Fibroblast of lung (primary cell): ENCODE measurements at regions not wholly inside any gene's neighbourhood (a gene's known extent, or its start where the extent isn't known, plus 50 kb on each side); places are given as distances from the start of the nearest gene placed in this dataset.

Source experiments
- DNase-seq, 2 donors: peaks; one replicate each; pipeline versions ENCODE4 v3.0.0 to v3.0.0-alpha.2; 2010; ENCODE audit warnings: low read depth in 2 of 2
- H2AFZ ChIP-seq: 2 replicates; pipeline ENCODE4 v1.5.1; 2012; ENCODE audit warnings: low read length, control low read depth, inconsistent platforms
- H3K27ac ChIP-seq: 2 replicates; pipeline ENCODE4 v1.5.1; 2011; ENCODE audit warnings: low read length, control low read depth; ENCODE audit not compliant: insufficient read depth
- H3K27me3 ChIP-seq: 2 replicates; pipeline ENCODE4 v1.5.1; 2011; ENCODE audit warnings: mild to moderate bottlenecking, low read length; ENCODE audit not compliant: control insufficient read depth, insufficient read depth
- H3K36me3 ChIP-seq: 2 replicates; pipeline ENCODE4 v1.5.1; 2011; ENCODE audit warnings: low read length; ENCODE audit not compliant: control insufficient read depth, insufficient read depth
- H3K4me1 ChIP-seq: 2 replicates; pipeline ENCODE4 v1.5.1; 2011; ENCODE audit warnings: low read length; ENCODE audit not compliant: control insufficient read depth, insufficient read depth; ENCODE audit errors: extremely low read depth
- H3K4me2 ChIP-seq: 2 replicates; pipeline ENCODE4 v1.5.1; 2011; ENCODE audit warnings: low read length, control low read depth; ENCODE audit not compliant: insufficient read depth; ENCODE audit errors: extremely low read depth
- H3K4me3 ChIP-seq, 4 experiments: fragments of 200-600 bp in 1 of 4; sonication (generic) in 1 of 4; replicated peaks in 1 of 4; 2 replicates each; pipeline ENCODE4 v1.5.1; 2011 to 2016; ENCODE audit warnings: low read length in 4 of 4, low read depth in 3 of 4, mild to moderate bottlenecking in 3 of 4, control low read depth in 2 of 4, inconsistent platforms in 1 of 4, mixed read lengths in 1 of 4; ENCODE audit not compliant: insufficient read depth in 1 of 4; ENCODE audit errors: control extremely low read depth in 1 of 4
- H3K79me2 ChIP-seq: 2 replicates; pipeline ENCODE4 v1.5.1; 2012; ENCODE audit warnings: mild to moderate bottlenecking, low read length, inconsistent platforms; ENCODE audit not compliant: control insufficient read depth, insufficient read depth
- H3K9ac ChIP-seq: 2 replicates; pipeline ENCODE4 v1.5.1; 2011; ENCODE audit warnings: mild to moderate bottlenecking, low read length, control low read depth; ENCODE audit not compliant: insufficient read depth
- H3K9me3 ChIP-seq: 2 replicates; pipeline ENCODE4 v1.5.1; 2012; ENCODE audit warnings: low read depth, low read length; ENCODE audit not compliant: control insufficient read depth, insufficient read depth
- H4K20me1 ChIP-seq: 2 replicates; pipeline ENCODE4 v1.5.1; 2011; ENCODE audit warnings: low read length; ENCODE audit not compliant: control insufficient read depth, insufficient read depth; ENCODE audit errors: extremely low read depth
- EZH2 ChIP-seq: IDR thresholded peaks from 2 replicates; pipeline ENCODE4 v1.5.1; 2012; ENCODE audit warnings: low read length, control low read depth, mild to moderate bottlenecking; ENCODE audit errors: missing control alignments
- TF ChIP-seq, protein P1 (sequence below), 2 donors: IDR thresholded peaks in 1 of 2; conservative IDR thresholded peaks in 1 of 2; 1 replicate in 1 of 2; 2 replicates in 1 of 2; pipeline ENCODE4 v1.5.1; 2011 to 2012; ENCODE audit warnings: low read length in 2 of 2, control low read depth in 1 of 2, inconsistent platforms in 1 of 2, low read depth in 1 of 2, mild to moderate bottlenecking in 1 of 2

GRCh38 chr16:13441675-13442074, 478.3 kb upstream of the ERCC4 start:
- Histone ChIP-seq H3K27me3 (no peaks in the 10 kb centered on the region), H3K27ac (no peak overlapping the region), H2AFZ (no peak overlapping the region), H3K4me1 (no peaks in the 10 kb centered on the region), H3K79me2 (no peaks in the 10 kb centered on the region), H3K36me3 (no peaks in the 10 kb centered on the region), H3K9ac (no peak overlapping the region), H3K4me2 (no peak overlapping the region), H3K9me3 (no peaks in the 10 kb centered on the region), H4K20me1 (no peaks in the 10 kb centered on the region), H3K4me3 (no peak overlapping the region)
- TF ChIP-seq, protein P1, sequence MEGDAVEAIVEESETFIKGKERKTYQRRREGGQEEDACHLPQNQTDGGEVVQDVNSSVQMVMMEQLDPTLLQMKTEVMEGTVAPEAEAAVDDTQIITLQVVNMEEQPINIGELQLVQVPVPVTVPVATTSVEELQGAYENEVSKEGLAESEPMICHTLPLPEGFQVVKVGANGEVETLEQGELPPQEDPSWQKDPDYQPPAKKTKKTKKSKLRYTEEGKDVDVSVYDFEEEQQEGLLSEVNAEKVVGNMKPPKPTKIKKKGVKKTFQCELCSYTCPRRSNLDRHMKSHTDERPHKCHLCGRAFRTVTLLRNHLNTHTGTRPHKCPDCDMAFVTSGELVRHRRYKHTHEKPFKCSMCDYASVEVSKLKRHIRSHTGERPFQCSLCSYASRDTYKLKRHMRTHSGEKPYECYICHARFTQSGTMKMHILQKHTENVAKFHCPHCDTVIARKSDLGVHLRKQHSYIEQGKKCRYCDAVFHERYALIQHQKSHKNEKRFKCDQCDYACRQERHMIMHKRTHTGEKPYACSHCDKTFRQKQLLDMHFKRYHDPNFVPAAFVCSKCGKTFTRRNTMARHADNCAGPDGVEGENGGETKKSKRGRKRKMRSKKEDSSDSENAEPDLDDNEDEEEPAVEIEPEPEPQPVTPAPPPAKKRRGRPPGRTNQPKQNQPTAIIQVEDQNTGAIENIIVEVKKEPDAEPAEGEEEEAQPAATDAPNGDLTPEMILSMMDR (conservative IDR thresholded peaks at IDR 0.05 in 1 of 2, IDR thresholded peaks at IDR 0.05 in 1 of 2; ENCODE audit: low read depth in 1 of 2, low read length in 2 of 2): no peak
- no peak for TF ChIP-seq EZH2
- DNase-seq: no peak

DNA sequence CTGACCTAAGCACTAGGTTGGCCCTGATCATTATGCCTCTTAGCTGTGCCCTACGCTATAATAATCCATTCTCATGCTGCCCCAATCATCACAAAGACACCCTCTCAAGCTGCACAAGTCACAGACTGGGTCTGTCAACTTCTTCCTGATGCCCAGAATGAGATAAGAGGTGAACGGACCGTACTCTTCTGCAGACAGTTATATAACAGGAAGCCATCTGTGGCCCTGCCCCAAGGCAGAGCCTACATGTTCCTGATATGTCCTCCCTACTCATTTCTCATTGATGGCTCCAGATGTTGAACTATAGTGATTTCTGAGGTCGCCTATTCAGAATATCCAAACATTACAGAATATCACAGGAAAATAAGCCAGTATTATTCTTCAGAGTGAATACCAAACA, 471.6 kb upstream of the ERCC4 start:
- no peak for TF ChIP-seq EZH2
- TF ChIP-seq, protein P1 (conservative IDR thresholded peaks at IDR 0.05 in 1 of 2, IDR thresholded peaks at IDR 0.05 in 1 of 2; ENCODE audit: low read depth in 1 of 2, low read length in 2 of 2): no peak
- H3K36me3 ChIP-seq: no peaks in the 10 kb centered on the region
- H3K4me3 ChIP-seq: no peak overlapping the region
- no peaks in the 10 kb centered on the region for H4K20me1 ChIP-seq
- no peak overlapping the region for H3K4me2 ChIP-seq
- H3K27me3 ChIP-seq: no peaks in the 10 kb centered on the region
- H3K9me3 ChIP-seq: no peaks in the 10 kb centered on the region
- no peak overlapping the region for H3K27ac ChIP-seq
- no peak for DNase-seq
- H3K4me1 ChIP-seq: no peaks in the 10 kb centered on the region
- no peak overlapping the region for H3K9ac ChIP-seq
- no peaks in the 10 kb centered on the region for H3K79me2 ChIP-seq
- H2AFZ ChIP-seq: no peak overlapping the region

GRCh38 chr16:13453325-13453724, 466.6 kb upstream of the ERCC4 start:
- peak in 1 of 2 donors; percentile 17 for DNase-seq
- H2AFZ ChIP-seq: no peak overlapping the region
- no peaks in the 10 kb centered on the region for H3K27me3 ChIP-seq
- H3K36me3 ChIP-seq: no peaks in the 10 kb centered on the region
- H3K79me2 ChIP-seq: no peaks in the 10 kb centered on the region
- no peaks in the 10 kb centered on the region for H3K4me1 ChIP-seq
- no peak overlapping the region for H3K27ac ChIP-seq
- no peak overlapping the region for H3K4me3 ChIP-seq
- H3K4me2 ChIP-seq: no peak overlapping the region
- H3K9ac ChIP-seq: no peak overlapping the region
- no peak for TF ChIP-seq EZH2
- TF ChIP-seq, protein P1 (conservative IDR thresholded peaks at IDR 0.05 in 1 of 2, IDR thresholded peaks at IDR 0.05 in 1 of 2; ENCODE audit: low read depth in 1 of 2, low read length in 2 of 2): no peak
- H3K9me3 ChIP-seq: no peaks in the 10 kb centered on the region
- no peaks in the 10 kb centered on the region for H4K20me1 ChIP-seq
